Endothelial cell of umbilical vein (primary cell): ENCODE measurements at regions not wholly inside any gene's neighbourhood (a gene's known extent, or its start where the extent isn't known, plus 50 kb on each side); places are given as distances from the start of the nearest gene placed in this dataset.

ENCODE experiments used
- CTCF ChIP-seq, 2 donors: IDR thresholded peaks; 1 replicate in 1 of 2; 2 replicates in 1 of 2; pipeline ENCODE4 v1.5.1; 2011; ENCODE audit warnings: low read length in 2 of 2, mild to moderate bottlenecking in 2 of 2, moderate library complexity in 2 of 2, control low read depth in 1 of 2, inconsistent platforms in 1 of 2, low read depth in 1 of 2; ENCODE audit not compliant: insufficient read depth in 1 of 2; ENCODE audit errors: extremely low read depth in 1 of 2
- EZH2 ChIP-seq: IDR thresholded peaks from 2 replicates; pipeline ENCODE4 v1.6.1; 2012; ENCODE audit warnings: borderline replicate concordance, low read depth, mild to moderate bottlenecking, moderate library complexity, low read length, inconsistent platforms; ENCODE audit not compliant: severe bottlenecking
- FOS ChIP-seq: IDR thresholded peaks from 2 replicates; pipeline ENCODE4 v1.6.1; 2011; ENCODE audit warnings: mild to moderate bottlenecking, low read length, moderate library complexity, borderline replicate concordance; ENCODE audit not compliant: insufficient read depth
- GATA2 ChIP-seq: IDR thresholded peaks from 2 replicates; pipeline ENCODE4 v1.7.0; 2011; ENCODE audit warnings: low read depth, mild to moderate bottlenecking, moderate library complexity, mixed read lengths, low read length; ENCODE audit not compliant: insufficient read length, insufficient read depth
- JUN ChIP-seq: IDR thresholded peaks from 2 replicates; pipeline ENCODE4 v1.6.1; 2011; ENCODE audit warnings: borderline replicate concordance, low read depth; ENCODE audit not compliant: insufficient read length, insufficient read depth
- MAX ChIP-seq: IDR thresholded peaks from 2 replicates; pipeline ENCODE4 v1.6.1; 2011; ENCODE audit not compliant: insufficient read depth, insufficient read length
- MYC ChIP-seq: IDR thresholded peaks from one replicate; pipeline ENCODE4 v1.6.1; 2011; ENCODE audit warnings: mild to moderate bottlenecking, low read depth, low read length
- POLR2A ChIP-seq: IDR thresholded peaks from 2 replicates; pipeline ENCODE4 v1.6.1; 2012; ENCODE audit warnings: low read depth, mild to moderate bottlenecking, control low read depth, low read length
- POLR2AphosphoS5 ChIP-seq: IDR thresholded peaks from 2 replicates; pipeline ENCODE4 v1.6.1; 2012; ENCODE audit warnings: low read depth, mild to moderate bottlenecking, control low read depth, low read length, moderate library complexity; ENCODE audit not compliant: insufficient read depth

- TF ChIP-seq POLR2A, result no peak
- TF ChIP-seq EZH2, result no peak
- no peak for TF ChIP-seq CTCF (IDR thresholded peaks at IDR 0.05; ENCODE audit: extremely low read depth in 1 of 2, insufficient read depth in 1 of 2, low read depth in 1 of 2, low read length in 2 of 2)
- no peak for TF ChIP-seq POLR2AphosphoS5
- TF ChIP-seq MAX, result no peak
- no peak for TF ChIP-seq GATA2
- TF ChIP-seq FOS, result no peak
- no peak for TF ChIP-seq JUN
- no peak for TF ChIP-seq MYC
These were observed 1333.1 kb downstream of the CDH8 start for GRCh38 chr16:60703096-60703495.
